Astrocyte (in vitro differentiated cells and primary cell): ENCODE measurements at regions not wholly inside any gene's neighbourhood (a gene's known extent, or its start where the extent isn't known, plus 50 kb on each side); places are given as distances from the start of the nearest gene placed in this dataset.

Source experiments
- DNase-seq: peaks from one replicate; pipeline ENCODE4 v3.0.0-alpha.2; 2010; ENCODE audit warnings: low read depth
- FAIRE-seq: peaks from 2 replicates; lab custom pipeline; 2011; peaks lifted over from hg19 to GRCh38; lab: Jason Lieb, UNC
- H2AFZ ChIP-seq: 2 replicates; pipeline ENCODE4 v1.6.0; 2012; ENCODE audit warnings: low read depth, low read length, inconsistent platforms
- H3K27ac ChIP-seq: 2 replicates; pipeline ENCODE4 v1.5.1; 2011; ENCODE audit warnings: low read depth, low read length, inconsistent platforms
- H3K27me3 ChIP-seq: 2 replicates; pipeline ENCODE4 v1.6.0; 2011; ENCODE audit warnings: low read length, inconsistent platforms; ENCODE audit not compliant: insufficient read depth
- H3K36me3 ChIP-seq: 2 replicates; pipeline ENCODE4 v1.5.1; 2011; ENCODE audit warnings: low read length, inconsistent platforms; ENCODE audit not compliant: insufficient read depth
- H3K4me1 ChIP-seq: 2 replicates; pipeline ENCODE4 v1.5.1; 2011; ENCODE audit warnings: low read length, inconsistent platforms; ENCODE audit not compliant: insufficient read depth
- H3K4me2 ChIP-seq: 2 replicates; pipeline ENCODE4 v1.6.0; 2012; ENCODE audit warnings: low read length, inconsistent platforms
- H3K4me3 ChIP-seq: 2 replicates; pipeline ENCODE4 v1.5.1; 2011; ENCODE audit warnings: low read depth, mild to moderate bottlenecking, low read length, inconsistent platforms; ENCODE audit not compliant: insufficient read depth
- H3K79me2 ChIP-seq: 2 replicates; pipeline ENCODE4 v1.6.0; 2012; ENCODE audit warnings: mild to moderate bottlenecking, low read length, inconsistent platforms; ENCODE audit not compliant: insufficient read depth
- H3K9ac ChIP-seq: 2 replicates; pipeline ENCODE4 v1.6.0; 2012; ENCODE audit warnings: mild to moderate bottlenecking, low read length, inconsistent platforms
- H3K9me3 ChIP-seq: 2 replicates; pipeline ENCODE4 v1.5.1; 2012; ENCODE audit warnings: low read depth, mild to moderate bottlenecking, low read length, inconsistent platforms; ENCODE audit not compliant: insufficient read depth
- H4K20me1 ChIP-seq: 2 replicates; pipeline ENCODE4 v1.6.0; 2012; ENCODE audit warnings: low read length, inconsistent platforms; ENCODE audit not compliant: insufficient read depth
- H3K27ac Mint-ChIP-seq: one replicate; pipeline ENCODE4 v1.8.0; 2021; ENCODE audit warnings: mild to moderate bottlenecking, mixed read lengths; ENCODE audit not compliant: unreplicated experiment
- H3K27me3 Mint-ChIP-seq: one replicate; pipeline ENCODE4 v1.8.0; 2021; ENCODE audit warnings: low read depth, mixed read lengths; ENCODE audit not compliant: unreplicated experiment
- H3K36me3 Mint-ChIP-seq: one replicate; pipeline ENCODE4 v1.8.0; 2021; ENCODE audit warnings: low read depth, mixed read lengths; ENCODE audit not compliant: unreplicated experiment
- H3K4me1 Mint-ChIP-seq: one replicate; pipeline ENCODE4 v1.8.0; 2021; ENCODE audit warnings: low read depth, mixed read lengths; ENCODE audit not compliant: unreplicated experiment
- H3K4me3 Mint-ChIP-seq: one replicate; pipeline ENCODE4 v1.8.0; 2021; ENCODE audit warnings: mild to moderate bottlenecking, moderate library complexity, mixed read lengths; ENCODE audit not compliant: unreplicated experiment
- H3K9me3 Mint-ChIP-seq: one replicate; pipeline ENCODE4 v1.8.0; 2021; ENCODE audit warnings: mild to moderate bottlenecking, mixed read lengths; ENCODE audit not compliant: unreplicated experiment
- CTCF ChIP-seq: IDR thresholded peaks from 2 replicates; pipeline ENCODE4 v1.5.1; 2011; ENCODE audit warnings: low read depth, mild to moderate bottlenecking, inconsistent platforms, low read length, moderate library complexity; ENCODE audit not compliant: insufficient read depth
- EZH2 ChIP-seq: IDR thresholded peaks from 2 replicates; pipeline ENCODE4 v1.6.1; 2012; ENCODE audit warnings: mild to moderate bottlenecking, low read length, inconsistent platforms; ENCODE audit not compliant: insufficient read depth

GRCh38 chr10:78464118-78464855 is 430.6 kb downstream of the RPS24 start:
- Histone ChIP-seq H3K27me3 (peaks cover 6% of the 10 kb centered on the region), H3K4me2 (no peak overlapping the region), H3K9me3 (no peaks in the 10 kb centered on the region), H3K79me2 (no peaks in the 10 kb centered on the region), H3K9ac (no peak overlapping the region), H3K4me1 (peaks cover 6% of the 10 kb centered on the region), H3K4me3 (no peak overlapping the region), H4K20me1 (no peaks in the 10 kb centered on the region), H3K27ac (no peak overlapping the region), H2AFZ (no peak overlapping the region), H3K36me3 (no peaks in the 10 kb centered on the region)
- no peak overlapping the region for H3K4me3 Mint-ChIP-seq
- no peak overlapping the region for H3K27ac Mint-ChIP-seq
- TF ChIP-seq EZH2 (no peak), CTCF (no peak)
- no peaks in the 10 kb centered on the region for H3K9me3 Mint-ChIP-seq
- FAIRE-seq (no peak), DNase-seq (no peak)
- peaks cover 15% of the 10 kb centered on the region for H3K27me3 Mint-ChIP-seq
- H3K36me3 Mint-ChIP-seq = no peaks in the 10 kb centered on the region
- H3K4me1 Mint-ChIP-seq = peaks cover 8% of the 10 kb centered on the region

GRCh38 chr10:78464856-78465267 is 431.2 kb downstream of the RPS24 start:
- Mint-ChIP-seq H3K27me3 (peaks cover 15% of the 10 kb centered on the region), H3K4me3 (no peak overlapping the region), H3K4me1 (peaks cover 2% of the 10 kb centered on the region), H3K9me3 (no peaks in the 10 kb centered on the region), H3K27ac (no peak overlapping the region), H3K36me3 (no peaks in the 10 kb centered on the region)
- no peak for FAIRE-seq
- peaks cover under 1% of the 10 kb centered on the region for H3K4me1 ChIP-seq
- no peaks in the 10 kb centered on the region for H3K79me2 ChIP-seq
- H3K4me2 ChIP-seq = no peak overlapping the region
- no peak for TF ChIP-seq CTCF
- TF ChIP-seq EZH2 = no peak
- DNase-seq = no peak
- no peaks in the 10 kb centered on the region for H3K9me3 ChIP-seq
- H2AFZ ChIP-seq = no peak overlapping the region
- no peaks in the 10 kb centered on the region for H3K36me3 ChIP-seq
- H3K4me3 ChIP-seq = no peak overlapping the region
- no peaks in the 10 kb centered on the region for H4K20me1 ChIP-seq
- no peak overlapping the region for H3K27ac ChIP-seq
- H3K9ac ChIP-seq = no peak overlapping the region
- H3K27me3 ChIP-seq = peaks cover 6% of the 10 kb centered on the region

GRCh38 chr10:78465431-78465830 is 431.8 kb downstream of the RPS24 start:
- H3K27ac Mint-ChIP-seq = no peak overlapping the region

More at GRCh38 chr10:78465431-78465830, 431.8 kb downstream of the RPS24 start:
- H3K36me3 ChIP-seq = no peaks in the 10 kb centered on the region
- Mint-ChIP-seq H3K27me3 (peaks cover 15% of the 10 kb centered on the region), H3K4me1 (peaks cover 2% of the 10 kb centered on the region), H3K36me3 (no peaks in the 10 kb centered on the region), H3K4me3 (no peak overlapping the region), H3K9me3 (no peaks in the 10 kb centered on the region)
- no peaks in the 10 kb centered on the region for H3K9me3 ChIP-seq
- H3K4me3 ChIP-seq = no peak overlapping the region
- no peaks in the 10 kb centered on the region for H4K20me1 ChIP-seq
- H3K4me2 ChIP-seq = no peak overlapping the region
- H3K27me3 ChIP-seq = peaks cover 6% of the 10 kb centered on the region
- H3K9ac ChIP-seq = no peak overlapping the region
- no peak overlapping the region for H2AFZ ChIP-seq
- peaks cover under 1% of the 10 kb centered on the region for H3K4me1 ChIP-seq
- no peak for TF ChIP-seq CTCF
- TF ChIP-seq EZH2 = no peak
- H3K27ac ChIP-seq = no peak overlapping the region
- DNase-seq = no peak
- no peak for FAIRE-seq
- no peaks in the 10 kb centered on the region for H3K79me2 ChIP-seq
